ENCODE measurements at regions not wholly inside any gene's neighbourhood (a gene's known extent, or its start where the extent isn't known, plus 50 kb on each side); places are given as distances from the start of the nearest gene placed in this dataset.

DNA sequence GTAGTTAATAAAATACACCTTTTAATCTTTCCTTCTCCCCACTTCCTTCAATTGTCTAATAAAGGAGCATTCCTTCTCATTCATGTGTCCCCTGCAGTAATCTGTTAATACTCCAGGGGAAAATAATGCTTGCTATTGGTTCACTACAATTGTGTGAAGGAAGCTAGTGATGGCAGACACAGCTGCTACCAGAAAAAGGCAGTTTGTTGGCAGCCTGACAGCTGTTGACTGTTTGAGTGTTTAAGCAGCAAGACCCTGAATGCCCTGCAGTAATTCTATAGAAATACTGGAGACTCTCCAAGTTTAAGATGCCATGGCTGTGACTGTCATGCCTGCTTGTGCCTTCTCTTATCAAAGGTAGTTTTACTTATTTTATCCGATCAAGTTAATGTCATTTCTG, 359.5 kb downstream of the C4orf33 start:
- TF ChIP-seq, protein P1, sequence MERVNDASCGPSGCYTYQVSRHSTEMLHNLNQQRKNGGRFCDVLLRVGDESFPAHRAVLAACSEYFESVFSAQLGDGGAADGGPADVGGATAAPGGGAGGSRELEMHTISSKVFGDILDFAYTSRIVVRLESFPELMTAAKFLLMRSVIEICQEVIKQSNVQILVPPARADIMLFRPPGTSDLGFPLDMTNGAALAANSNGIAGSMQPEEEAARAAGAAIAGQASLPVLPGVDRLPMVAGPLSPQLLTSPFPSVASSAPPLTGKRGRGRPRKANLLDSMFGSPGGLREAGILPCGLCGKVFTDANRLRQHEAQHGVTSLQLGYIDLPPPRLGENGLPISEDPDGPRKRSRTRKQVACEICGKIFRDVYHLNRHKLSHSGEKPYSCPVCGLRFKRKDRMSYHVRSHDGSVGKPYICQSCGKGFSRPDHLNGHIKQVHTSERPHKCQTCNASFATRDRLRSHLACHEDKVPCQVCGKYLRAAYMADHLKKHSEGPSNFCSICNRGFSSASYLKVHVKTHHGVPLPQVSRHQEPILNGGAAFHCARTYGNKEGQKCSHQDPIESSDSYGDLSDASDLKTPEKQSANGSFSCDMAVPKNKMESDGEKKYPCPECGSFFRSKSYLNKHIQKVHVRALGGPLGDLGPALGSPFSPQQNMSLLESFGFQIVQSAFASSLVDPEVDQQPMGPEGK (CRISPR knock-in tag; IDR thresholded peaks at IDR 0.05; ENCODE audit: borderline replicate concordance), result no peak
- TF ChIP-seq RARB (CRISPR knock-in tag; IDR thresholded peaks at IDR 0.05), result no peak
- TF ChIP-seq, protein P2, sequence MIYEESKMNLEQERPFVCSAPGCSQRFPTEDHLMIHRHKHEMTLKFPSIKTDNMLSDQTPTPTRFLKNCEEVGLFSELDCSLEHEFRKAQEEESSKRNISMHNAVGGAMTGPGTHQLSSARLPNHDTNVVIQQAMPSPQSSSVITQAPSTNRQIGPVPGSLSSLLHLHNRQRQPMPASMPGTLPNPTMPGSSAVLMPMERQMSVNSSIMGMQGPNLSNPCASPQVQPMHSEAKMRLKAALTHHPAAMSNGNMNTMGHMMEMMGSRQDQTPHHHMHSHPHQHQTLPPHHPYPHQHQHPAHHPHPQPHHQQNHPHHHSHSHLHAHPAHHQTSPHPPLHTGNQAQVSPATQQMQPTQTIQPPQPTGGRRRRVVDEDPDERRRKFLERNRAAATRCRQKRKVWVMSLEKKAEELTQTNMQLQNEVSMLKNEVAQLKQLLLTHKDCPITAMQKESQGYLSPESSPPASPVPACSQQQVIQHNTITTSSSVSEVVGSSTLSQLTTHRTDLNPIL (CRISPR knock-in tag; IDR thresholded peaks at IDR 0.05; ENCODE audit: low read depth), result no peak
- TF ChIP-seq OSR1 (CRISPR knock-in tag; IDR thresholded peaks at IDR 0.05), result no peak
- TF ChIP-seq ZFP3 (CRISPR knock-in tag; IDR thresholded peaks at IDR 0.05), result no peak
- no peak for TF ChIP-seq ZC3H10 (CRISPR knock-in tag; IDR thresholded peaks at IDR 0.05)
- no peak for TF ChIP-seq ISL1 (CRISPR knock-in tag; IDR thresholded peaks at IDR 0.05)
- TF ChIP-seq ZNF565 (CRISPR knock-in tag; conservative IDR thresholded peaks at IDR 0.05; ENCODE audit: low read depth), result no peak
- no peak for TF ChIP-seq ARNTL (CRISPR knock-in tag; IDR thresholded peaks at IDR 0.05; ENCODE audit: borderline replicate concordance, low read depth)
- no peak for TF ChIP-seq TCF4 (CRISPR knock-in tag; IDR thresholded peaks at IDR 0.05; ENCODE audit: borderline replicate concordance)
- TF ChIP-seq GLIS3 (CRISPR knock-in tag; IDR thresholded peaks at IDR 0.05), result no peak
